NOMO-1 treated with DMSO at 0.1 percent for 48 hours (cell line): ENCODE measurements at regions not wholly inside any gene's neighbourhood (a gene's known extent, or its start where the extent isn't known, plus 50 kb on each side); places are given as distances from the start of the nearest gene placed in this dataset.
"Not testable (repeated sequence)": the region's sequence is repeated elsewhere in the genome, so short reads cannot be mapped to it uniquely, and the experiment has no call there.

Source experiments
- DNase-seq: peaks from one replicate; lab custom pipeline; 2025; ENCODE audit not compliant: unreplicated experiment; lab: John Stamatoyannopoulos, UW

DNA sequence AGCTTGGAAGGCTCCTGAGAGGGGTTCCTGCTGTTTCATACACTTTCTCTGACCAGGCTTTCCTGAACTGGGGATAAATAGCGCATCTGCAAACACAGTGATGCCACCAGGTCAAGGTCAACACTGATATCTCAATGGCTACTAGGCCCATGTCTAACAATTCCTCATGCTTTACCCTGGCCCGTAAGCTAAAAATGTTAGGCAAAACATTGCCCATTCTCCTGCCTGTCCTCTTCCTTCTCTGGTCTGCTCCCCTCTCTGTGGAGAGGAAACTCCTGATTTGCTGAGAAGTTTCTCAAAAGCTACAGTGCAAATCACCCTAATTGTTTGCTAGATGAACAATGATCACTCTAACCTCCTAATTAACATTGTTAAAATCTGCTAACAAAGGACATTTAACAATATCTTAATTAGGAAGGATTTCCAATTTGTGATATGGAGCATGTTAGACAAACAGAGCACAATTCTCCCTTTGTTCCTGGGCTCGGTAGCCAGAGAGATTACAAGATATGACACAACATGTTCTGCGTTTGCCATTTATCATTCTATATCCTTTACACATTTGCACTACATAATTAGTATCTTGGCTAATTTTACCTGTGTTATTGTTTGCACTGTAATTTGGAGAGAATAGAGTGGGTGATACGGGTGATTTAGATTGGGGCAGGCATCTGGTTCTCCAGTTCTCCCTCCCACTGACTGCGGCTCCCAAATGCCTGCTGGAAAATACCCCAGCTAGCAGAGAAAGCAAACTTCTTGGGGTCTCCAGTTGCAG lies 266.8 kb downstream of the CD83 start:
- no peak for DNase-seq

DNA sequence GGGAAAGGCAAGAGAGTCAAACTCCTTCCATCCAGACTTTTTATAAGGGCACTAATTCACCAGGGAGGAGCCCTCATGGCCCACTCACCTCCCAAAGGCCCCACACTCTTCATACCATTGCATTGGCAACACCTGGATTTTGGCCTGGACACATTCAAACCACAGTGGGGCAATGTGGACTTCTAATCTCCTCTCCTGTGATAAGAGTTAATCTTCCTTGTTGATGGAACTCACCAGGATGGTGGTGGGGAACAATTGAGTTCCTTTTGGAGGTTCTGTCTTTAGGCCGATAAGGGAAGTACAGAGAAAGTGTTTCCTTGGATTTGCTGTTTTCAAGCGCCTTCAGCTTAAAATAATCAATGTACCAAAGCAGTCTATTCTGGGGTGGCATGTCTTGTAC lies 268.7 kb downstream of the CD83 start:
- DNase-seq, result no peak

DNA sequence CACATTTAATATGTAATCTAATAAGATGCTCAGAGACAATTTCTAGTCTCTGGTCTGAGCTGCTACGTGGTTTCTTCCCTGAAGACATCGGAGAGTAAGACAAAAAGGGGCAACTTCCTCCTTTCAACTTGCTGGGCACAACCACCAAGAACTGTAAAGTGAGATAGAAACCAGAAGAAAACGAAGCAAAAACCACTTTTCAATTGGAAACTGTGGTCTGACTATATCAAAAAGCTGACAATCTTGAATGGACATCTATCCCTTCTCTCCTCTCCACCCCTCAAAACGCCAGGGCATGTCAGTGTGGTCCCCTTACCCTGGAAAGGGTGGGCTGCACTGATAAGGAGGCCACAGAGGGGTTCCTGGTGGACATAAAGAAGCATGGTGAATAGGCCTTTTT lies 269.1 kb downstream of the CD83 start:
- DNase-seq, result peak; percentile 73

DNA sequence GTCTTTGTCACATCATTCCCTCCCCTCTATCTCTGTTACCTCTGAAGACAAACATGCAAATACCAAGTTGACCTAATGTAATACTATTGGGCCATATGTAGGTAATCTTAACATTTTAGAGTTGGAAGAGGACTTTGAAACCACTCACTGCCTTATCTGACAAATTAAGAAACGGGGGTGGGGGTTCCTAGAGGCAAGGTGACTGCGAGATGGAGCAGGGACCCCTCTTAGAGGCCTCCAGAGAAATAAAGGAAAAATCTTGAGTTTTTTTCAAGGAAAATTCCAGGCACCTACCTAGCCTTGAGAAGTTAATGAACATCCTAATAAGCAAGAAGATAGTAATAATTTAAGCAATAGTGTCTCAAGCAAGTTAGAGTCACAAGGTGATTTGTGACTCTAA lies 270.8 kb downstream of the CD83 start:
- no peak for DNase-seq

DNA sequence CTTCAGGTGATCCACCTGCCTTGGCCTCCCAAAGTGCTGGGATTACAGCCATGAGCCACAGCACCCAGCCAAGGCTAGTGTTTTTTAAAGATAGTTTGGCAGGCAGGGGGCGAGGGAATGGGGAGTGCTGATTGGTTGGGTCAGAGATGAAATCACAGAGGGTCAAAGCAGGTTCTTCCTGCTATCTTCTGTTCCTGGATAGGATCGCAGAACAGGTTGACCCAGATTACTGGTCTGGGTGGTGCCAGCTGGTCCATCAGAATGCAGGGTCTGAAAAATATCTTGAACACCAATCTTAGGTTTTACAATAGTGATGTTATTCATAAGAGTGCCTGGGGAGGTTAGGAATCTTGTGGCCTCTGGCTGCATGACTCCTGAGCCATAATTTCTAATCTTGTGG lies 272.2 kb downstream of the CD83 start:
- DNase-seq, result not testable (repeated sequence)

DNA sequence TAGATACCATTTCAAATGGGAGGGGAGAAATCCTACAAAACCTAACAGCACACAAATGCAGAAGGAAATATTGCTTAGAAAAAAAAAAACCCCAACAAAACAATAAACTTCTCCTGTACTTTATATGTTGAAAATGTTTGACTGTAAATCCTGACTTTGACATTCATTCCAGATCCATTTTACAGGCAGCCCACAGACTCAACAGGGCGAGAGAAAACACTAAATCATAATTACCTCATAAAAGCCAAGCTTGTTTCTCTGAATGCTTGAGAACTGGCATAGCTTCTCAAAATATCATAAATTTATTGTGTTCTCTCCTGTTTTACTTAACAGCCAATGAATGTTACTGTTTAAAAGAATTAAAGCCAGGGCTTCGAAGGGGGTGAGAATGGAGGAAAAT lies 273.2 kb downstream of the CD83 start:
- DNase-seq, result no peak

DNA sequence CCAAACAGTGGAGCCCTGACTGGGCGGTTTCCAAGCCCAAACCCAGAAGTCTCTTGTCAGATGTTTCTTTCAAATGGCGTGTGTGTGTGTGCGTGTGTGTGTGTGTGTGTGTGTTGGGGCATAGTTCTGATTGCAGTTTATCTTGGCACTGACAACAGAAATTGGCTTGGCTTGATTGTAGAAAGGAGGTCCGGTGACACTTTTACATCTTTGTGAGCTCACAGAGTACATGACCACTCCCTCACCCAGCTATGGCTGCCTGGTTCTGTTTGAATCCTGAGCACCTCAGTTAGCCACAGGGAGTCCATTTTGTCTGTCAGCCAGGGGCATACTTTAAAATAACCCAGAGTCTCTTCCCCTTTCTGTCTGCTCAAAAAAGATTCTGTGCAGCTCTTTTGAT lies 276.3 kb downstream of the CD83 start:
- DNase-seq, result no peak

DNA sequence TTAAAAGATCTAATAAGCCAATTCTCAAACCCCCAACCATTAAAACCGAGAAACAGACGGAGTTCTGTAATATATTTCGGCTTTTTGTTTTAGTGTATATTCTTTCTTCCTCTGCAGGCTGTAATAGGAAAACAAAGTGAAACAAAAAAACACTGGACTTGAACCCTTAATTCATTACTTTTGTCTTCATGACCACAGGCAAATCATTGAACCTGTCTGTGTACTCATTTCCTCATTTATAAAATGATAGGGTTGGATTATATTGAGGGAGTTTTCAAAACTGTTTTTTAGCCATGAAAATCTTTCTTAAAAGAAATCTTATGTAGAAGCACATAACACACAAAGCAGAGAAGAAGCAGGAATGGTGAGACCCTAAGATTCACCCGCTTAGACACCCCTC lies 278.8 kb downstream of the CD83 start:
- DNase-seq, result no peak

DNA sequence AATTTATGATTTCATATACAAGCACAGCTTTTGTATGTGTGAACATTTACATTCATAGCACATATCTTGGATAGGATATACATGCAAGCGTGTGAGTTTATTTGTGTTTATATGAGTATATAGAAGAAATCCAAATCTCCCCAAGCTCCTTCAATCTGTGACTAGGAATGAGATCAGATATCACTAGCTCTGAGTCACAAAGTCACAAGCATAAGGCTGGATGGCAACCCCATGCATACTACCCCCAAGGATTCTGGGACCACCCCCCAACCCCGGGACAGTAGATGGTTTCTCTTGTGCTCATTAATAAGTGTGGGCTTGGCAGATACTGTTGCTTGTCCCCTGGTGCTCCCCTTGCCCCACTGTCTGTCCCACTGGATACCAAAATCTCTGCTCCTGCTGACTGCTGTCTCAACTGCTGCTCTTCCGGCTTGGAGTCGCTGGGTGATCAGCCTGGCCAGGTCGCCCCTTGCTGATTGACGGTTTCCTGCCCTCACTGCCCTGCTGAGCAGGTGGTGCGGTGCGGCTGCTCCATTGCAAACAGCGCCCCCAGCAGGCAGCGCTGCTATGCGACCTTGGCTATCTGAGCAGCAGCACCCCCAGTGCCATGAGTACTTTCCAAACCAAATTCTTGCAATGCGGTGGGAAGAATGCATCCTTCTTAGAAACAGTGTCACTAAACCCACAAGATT lies 279.4 kb downstream of the CD83 start:
- no peak for DNase-seq

DNA sequence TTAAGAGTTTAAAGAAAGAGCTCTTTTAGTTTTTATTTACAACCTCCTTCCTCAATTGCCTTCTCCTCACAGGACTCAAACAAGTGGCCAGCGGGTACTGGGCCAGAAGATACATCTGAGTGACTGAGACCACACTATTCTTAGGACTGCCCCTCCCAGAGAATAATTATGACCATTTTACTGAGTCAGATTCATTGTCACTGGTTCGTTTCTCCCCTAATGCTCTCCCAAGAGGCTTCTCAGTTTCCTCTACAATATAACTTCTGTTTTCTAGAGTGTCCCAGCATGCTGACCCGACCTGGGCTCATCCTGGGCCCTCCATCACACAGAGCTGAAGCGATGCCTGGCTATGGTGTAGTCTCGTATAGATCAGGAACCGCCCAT lies 279.9 kb downstream of the CD83 start:
- DNase-seq, result no peak

DNA sequence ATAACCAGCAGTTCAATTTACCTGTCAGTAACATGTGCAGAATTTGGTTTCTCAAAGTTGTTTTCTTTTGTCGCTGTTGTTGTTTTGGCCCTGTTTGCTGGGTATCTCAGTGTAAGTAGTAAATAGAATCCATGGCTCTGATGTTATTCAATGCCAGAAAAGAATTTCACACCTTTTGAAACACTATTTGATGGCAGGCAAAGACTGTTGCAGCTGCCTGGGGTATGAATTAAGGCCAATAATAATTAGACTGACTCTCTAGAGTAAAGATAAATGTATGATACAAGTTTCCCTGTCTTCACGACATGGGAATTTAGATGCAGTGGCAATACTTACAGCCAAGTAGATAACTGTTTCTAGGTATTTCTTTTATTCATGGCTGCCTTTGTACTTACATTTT lies 281.4 kb downstream of the CD83 start:
- DNase-seq, result no peak

DNA sequence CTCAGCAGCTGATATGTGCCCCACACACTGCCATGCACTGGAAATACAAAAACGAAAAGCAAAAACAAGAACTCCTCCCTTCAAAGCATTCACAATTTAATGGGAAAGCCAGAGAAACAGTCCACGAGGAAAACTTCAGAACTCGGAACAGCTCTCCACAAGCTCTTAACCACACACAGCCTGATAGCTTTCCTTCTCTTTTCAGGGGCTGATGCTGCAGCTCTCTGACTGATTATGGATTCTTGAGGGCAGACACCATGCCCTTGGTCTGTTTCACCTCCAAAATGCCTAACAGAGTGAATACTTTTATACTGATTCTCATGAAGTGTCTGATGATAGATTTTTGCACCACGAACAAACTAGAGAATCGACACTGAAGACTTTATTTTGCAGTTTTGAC lies 282.1 kb downstream of the CD83 start:
- no peak for DNase-seq

DNA sequence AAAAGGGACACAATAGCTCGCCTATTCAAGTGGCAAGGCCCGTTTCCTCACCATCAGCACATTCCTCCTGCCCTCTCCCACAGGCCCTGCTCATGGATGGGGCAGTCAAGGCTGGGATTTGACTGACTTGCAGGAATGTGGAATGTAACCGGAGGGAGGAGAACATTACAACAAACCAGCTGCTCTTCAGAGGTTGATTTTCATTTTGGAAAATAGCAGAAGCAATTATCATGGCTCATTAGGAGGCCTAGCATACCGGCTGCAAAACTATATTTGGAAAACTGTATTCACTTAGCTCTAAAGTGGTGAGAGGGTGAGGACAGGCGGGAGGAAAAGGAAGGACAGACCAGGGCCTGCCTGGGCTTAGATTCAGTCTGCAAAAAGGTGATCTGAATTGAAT lies 283.7 kb downstream of the CD83 start:
- no peak for DNase-seq

DNA sequence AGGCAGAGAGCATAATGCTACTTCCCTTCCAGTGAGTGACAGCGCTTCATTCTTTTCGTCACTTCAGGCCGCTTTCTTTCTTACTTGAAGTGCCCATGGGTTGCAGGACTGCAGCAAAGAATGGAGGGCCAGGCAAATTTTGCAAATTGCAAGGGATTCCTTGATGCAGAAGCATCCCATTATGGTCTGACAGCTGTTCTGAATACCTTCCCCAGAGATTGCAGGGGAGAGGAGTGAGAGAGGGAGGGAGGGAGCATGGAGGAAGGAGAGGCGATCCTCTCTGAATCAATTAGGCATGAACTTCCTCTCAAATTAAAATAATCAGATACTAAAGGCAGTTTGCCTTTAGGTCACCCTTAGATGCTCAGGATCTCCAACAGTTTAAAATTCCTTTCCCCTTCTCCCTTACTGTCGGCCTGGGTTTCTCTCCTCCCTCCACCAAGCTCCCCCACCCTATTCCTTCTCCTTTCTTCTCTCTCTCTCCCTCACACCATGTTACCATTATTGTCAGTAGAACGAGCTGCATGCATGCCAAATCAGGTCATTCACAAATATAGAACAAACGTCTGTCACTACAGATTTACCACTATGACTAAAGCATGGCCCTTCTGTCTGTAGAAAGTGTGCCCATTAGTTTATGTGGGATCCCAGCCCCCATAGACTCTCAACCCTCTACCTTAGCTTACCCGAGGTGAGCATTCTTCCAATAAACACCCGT lies 289.2 kb downstream of the CD83 start:
- DNase-seq, result no peak

DNA sequence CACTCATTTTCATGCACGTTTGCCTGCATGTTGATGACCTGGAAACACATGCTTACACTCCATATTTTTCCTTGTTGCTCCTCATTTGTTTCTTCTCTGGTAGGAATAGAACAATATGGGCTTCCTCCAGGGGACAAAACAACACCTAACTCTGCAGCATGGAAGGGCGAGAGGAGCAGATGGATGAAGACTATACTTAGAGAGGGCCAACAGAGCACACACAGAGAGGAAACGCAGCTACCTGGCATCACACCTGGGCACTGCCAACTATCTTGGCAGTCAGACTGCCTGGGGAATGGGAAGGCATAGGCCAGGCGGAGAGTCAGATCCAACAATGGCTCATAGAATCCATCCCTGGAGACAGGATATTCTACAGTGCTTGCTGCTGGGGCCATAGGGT lies 290.9 kb downstream of the CD83 start:
- no peak for DNase-seq

DNA sequence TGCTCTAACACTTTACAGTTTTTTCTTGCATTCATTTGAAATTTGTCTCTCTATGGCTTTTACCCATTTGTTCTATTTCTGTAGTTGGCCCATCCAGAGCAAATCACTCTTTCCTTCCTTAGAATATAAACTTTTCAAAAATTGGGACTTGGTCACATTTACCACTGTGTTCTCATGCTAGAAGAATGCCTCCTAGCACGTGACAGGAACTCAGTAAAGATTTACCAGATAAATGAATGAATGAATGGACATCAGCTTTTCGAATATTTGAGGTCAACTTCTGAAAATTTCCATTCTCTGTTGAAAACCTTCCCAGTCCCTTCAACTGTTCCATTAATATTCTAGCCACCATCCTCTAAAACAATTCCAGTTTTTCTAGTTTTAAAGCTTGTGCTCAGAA lies 294.5 kb downstream of the CD83 start:
- no peak for DNase-seq

DNA sequence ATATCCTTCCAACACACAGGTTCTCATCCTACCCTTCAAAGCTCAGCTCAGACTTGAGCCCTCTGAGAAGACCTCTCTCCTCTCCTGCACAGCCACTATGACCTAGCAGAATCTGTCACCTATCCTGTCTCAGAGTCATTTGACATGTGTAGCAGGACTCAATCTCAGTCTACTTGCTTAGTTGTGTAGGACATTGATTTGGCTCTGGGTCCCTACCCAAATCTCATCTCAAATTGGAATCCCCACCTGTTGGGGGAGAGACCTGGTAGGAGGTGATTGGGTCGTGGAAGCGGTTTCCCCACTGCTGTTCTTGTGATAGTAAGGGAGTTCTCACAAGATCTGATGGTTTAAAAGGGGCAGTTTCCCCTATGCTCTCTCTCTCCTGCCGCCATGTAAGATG lies 297.9 kb downstream of the CD83 start:
- no peak for DNase-seq

DNA sequence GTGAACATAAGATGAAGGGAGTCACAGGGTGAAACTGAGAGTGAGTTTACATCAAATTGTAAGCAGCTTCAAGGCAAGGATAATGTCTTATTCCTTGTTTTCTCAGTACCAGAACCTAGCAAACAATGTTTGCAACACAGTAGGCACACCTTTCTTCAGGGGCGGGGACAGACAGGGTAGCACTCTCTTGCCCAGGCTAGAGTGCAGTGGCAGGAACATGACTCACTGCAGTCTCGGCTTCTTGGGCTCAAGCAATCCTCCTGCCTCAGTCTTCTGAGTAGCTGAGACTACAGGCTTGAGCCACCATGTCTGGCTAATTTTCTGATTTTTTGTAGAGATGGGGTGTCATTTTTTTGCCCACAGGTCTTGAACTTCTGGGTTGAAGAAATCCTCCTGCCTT lies 299.8 kb downstream of the CD83 start:
- no peak for DNase-seq

DNA sequence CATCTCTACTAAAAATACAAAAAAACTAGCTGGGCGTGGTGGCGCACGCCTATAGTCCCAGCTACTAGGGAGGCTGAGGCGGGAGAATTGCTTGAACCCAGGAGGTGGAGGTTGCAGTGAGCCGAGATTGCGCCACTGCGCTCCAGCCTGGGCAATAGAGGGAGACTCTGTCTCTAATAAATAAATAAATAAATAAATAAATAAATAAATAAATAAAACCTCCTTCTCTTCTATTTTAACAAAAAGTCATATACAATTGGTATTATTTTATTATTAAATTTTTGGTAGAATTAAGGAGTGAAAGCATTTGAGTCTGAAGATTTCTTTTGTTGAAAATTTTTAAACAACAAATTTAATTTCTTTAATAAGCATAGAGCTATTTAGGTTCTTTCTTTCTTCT lies 301.7 kb downstream of the CD83 start:
- DNase-seq, result not testable (repeated sequence)

DNA sequence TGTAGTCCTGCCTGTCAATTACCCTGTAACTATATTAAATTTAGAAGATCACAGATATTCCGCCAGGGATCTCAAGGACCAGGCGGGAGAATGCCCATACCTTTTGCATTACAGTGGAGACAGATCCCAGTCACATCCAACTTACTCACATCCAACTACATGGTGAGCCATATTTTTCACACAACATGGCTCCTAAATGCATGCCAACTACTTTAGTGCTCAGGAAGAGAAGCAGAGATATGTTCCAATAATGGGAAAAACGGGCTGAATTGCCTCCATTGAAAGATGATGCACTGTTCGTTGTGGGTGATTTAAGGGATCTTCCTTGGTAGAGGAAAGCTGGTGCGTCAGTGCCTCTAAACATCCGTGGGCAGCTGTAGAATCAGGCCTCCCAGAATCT lies 304.5 kb downstream of the CD83 start:
- DNase-seq, result no peak

DNA sequence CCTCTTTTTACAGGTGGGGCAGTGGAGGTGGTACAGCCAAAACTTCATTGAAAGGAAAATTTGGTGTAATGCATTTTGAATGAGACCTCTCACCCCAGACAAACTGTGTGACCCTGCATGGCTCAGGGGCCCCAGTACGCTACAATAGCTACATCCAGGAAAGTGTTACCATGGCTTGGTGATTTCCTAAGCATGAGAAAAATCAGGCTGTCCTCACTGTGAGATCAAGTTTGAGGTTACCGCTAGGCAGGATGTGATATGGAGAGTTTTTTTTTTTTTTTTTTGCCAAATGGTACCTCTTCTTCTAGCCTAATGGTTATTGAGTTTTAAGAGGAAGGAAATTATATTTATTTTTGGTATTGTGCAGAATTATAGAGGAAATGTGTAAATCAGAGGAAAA lies 305.3 kb downstream of the CD83 start:
- DNase-seq, result no peak

DNA sequence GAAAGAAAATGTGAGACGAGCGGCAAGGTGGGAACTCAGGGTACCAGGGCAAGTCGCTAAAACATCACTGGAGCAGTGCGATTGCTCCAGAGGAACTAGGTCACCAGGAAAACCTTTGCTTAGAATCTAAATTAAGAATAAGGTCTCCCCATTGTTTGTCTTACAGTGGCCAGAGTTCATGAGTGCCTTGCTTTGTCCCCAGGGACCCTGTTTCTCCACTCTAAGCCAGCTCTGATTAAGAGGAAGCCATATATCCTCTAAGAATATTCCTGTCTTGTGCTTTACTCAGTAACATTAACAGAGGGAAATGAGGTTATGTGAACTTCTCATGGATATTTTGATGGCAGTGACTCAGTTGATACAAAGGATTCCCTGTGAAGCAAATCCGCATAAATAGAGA lies 305.8 kb downstream of the CD83 start:
- DNase-seq, result no peak
